ENCODE measurements at regions not wholly inside any gene's neighbourhood (a gene's known extent, or its start where the extent isn't known, plus 50 kb on each side); places are given as distances from the start of the nearest gene placed in this dataset.

- no peaks in the 10 kb centered on the region for H3K9me3 Mint-ChIP-seq
- TF ChIP-seq CTCF (IDR thresholded peaks at IDR 0.05) = no peak
Measured at GRCh38 chr16:85302848-85303353, 190.6 kb upstream of the CIBAR2 start.

DNA sequence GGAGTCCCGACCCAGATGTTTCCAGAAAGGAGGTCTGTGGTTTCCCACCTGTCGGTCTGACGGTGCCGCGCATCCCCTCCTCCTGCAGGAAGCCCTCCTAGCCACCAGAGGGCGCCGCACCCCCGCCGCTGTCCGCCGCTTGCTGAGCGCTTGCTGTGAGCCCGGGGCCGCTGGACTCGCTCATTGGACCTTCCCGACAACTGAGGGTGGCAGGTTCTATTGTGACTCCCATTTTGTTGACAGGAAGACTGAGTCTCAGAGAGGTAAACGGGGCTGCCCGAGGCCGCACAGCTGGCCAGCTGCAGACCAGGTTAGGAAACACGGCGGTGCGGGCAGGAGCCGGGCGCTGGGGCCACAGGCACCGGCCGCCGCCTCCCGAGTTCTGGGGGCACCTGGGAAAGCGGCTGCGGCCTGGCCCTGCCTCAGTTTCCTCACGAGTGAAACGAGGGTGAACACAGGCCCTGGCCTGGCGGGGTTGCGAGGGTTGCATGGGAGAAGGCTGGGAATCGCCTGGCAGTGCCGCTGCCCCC, 191.1 kb upstream of the CIBAR2 start:
- H3K27me3 Mint-ChIP-seq (ENCODE audit: low read depth in 2 of 2) = peaks cover 6 to 7% of the 10 kb centered on the region in 2 donors
- peaks cover 14 to 21% of the 10 kb centered on the region in 2 donors for H3K4me1 Mint-ChIP-seq
- H3K27ac Mint-ChIP-seq = no peak overlapping the region
- no peaks in the 10 kb centered on the region for H3K36me3 Mint-ChIP-seq
- Histone ChIP-seq H3K4me3 (ENCODE audit: low read length) (no peak overlapping the region), H3K9me3 (ENCODE audit: control insufficient read depth, insufficient read depth, low read length) (no peaks in the 10 kb centered on the region), H3K27ac (ENCODE audit: low read length) (no peak overlapping the region), H3K36me3 (ENCODE audit: control insufficient read depth, insufficient read depth, low read length) (no peaks in the 10 kb centered on the region), H3K27me3 (ENCODE audit: control insufficient read depth, insufficient read depth, low read length) (peaks cover 2% of the 10 kb centered on the region), H3K4me1 (ENCODE audit: control insufficient read depth, insufficient read depth, low read length) (peaks cover 40% of the 10 kb centered on the region)
- H3K4me3 Mint-ChIP-seq = peak overlapping the region; percentile 69
- TF ChIP-seq CTCF (IDR thresholded peaks at IDR 0.05) = peak; percentile 93
- DNase-seq (peak; percentile 72 to 80), ATAC-seq (peak; percentile 65 to 77 (median 69))
- 43% methylated on average over 36 of the region's 36 CpGs for WGBS (ENCODE audit: insufficient coverage)
- intact Hi-C loops (cut with micrococcal nuclease) = loop anchor here (10.0 kb wide), 1 partner anchor 311 kb away; the partner anchor contains the start of gene GSE1
- H3K9me3 Mint-ChIP-seq = no peaks in the 10 kb centered on the region

More at GRCh38 chr16:85302848-85303353, 190.6 kb upstream of the CIBAR2 start:
- Mint-ChIP-seq H3K4me3 (no peak overlapping the region), H3K27ac (no peak overlapping the region), H3K4me1 (peaks cover 14 to 18% of the 10 kb centered on the region in 2 donors), H3K36me3 (no peaks in the 10 kb centered on the region), H3K27me3 (ENCODE audit: low read depth in 2 of 2) (peaks cover 6% of the 10 kb centered on the region in 2 donors)
- H3K4me3 ChIP-seq (ENCODE audit: low read length) = no peak overlapping the region
- no peak overlapping the region for H3K27ac ChIP-seq (ENCODE audit: low read length)
- DNase-seq (no peak), ATAC-seq (no peak)
- H3K27me3 ChIP-seq (ENCODE audit: control insufficient read depth, insufficient read depth, low read length) = peaks cover 2% of the 10 kb centered on the region
- H3K36me3 ChIP-seq (ENCODE audit: control insufficient read depth, insufficient read depth, low read length) = no peaks in the 10 kb centered on the region
- peaks cover 36% of the 10 kb centered on the region for H3K4me1 ChIP-seq (ENCODE audit: control insufficient read depth, insufficient read depth, low read length)
- 63% methylated on average over 26 of the region's 26 CpGs for WGBS (ENCODE audit: insufficient coverage)
- intact Hi-C loops (cut with micrococcal nuclease) = loop anchor here (10.0 kb wide), 1 partner anchor 312 kb away; the partner anchor contains the start of gene GSE1
- H3K9me3 ChIP-seq (ENCODE audit: control insufficient read depth, insufficient read depth, low read length) = no peaks in the 10 kb centered on the region

GRCh38 chr16:85304337-85304736, 192.1 kb upstream of the CIBAR2 start:
- Mint-ChIP-seq H3K9me3 (no peaks in the 10 kb centered on the region), H3K4me3 (no peak overlapping the region), H3K27me3 (ENCODE audit: low read depth in 2 of 2) (peaks cover 6 to 10% of the 10 kb centered on the region in 2 donors), H3K27ac (peak overlapping the region in 1 of 2 donors; percentile 60), H3K4me1 (peaks cover 20 to 27% of the 10 kb centered on the region in 2 donors), H3K36me3 (no peaks in the 10 kb centered on the region)
- H3K27ac ChIP-seq (ENCODE audit: low read length) = no peak overlapping the region
- ATAC-seq (no peak), DNase-seq (no peak)
- H3K4me1 ChIP-seq (ENCODE audit: control insufficient read depth, insufficient read depth, low read length) = peaks cover 49% of the 10 kb centered on the region
- peaks cover 3% of the 10 kb centered on the region for H3K27me3 ChIP-seq (ENCODE audit: control insufficient read depth, insufficient read depth, low read length)
- H3K4me3 ChIP-seq (ENCODE audit: low read length) = no peak overlapping the region
- no peak for TF ChIP-seq CTCF (IDR thresholded peaks at IDR 0.05)
- intact Hi-C loops (cut with micrococcal nuclease) = loop anchor here (10.0 kb wide), 1 partner anchor 310 kb away; the partner anchor contains the start of gene GSE1
- WGBS (ENCODE audit: insufficient coverage) = 26% methylated on average over 9 of the region's 9 CpGs
- no peaks in the 10 kb centered on the region for H3K36me3 ChIP-seq (ENCODE audit: control insufficient read depth, insufficient read depth, low read length)
- no peaks in the 10 kb centered on the region for H3K9me3 ChIP-seq (ENCODE audit: control insufficient read depth, insufficient read depth, low read length)
